OCI-LY7 (cell line): ENCODE measurements at regions not wholly inside any gene's neighbourhood (a gene's known extent, or its start where the extent isn't known, plus 50 kb on each side); places are given as distances from the start of the nearest gene placed in this dataset.

Source experiments
- BruUV-seq: library from RNA; stranded (reverse); fragments of 400-500 nt; replicated peaks from 2 replicates; lab custom pipeline; 2021; lab: Mats Ljungman, UMichigan
- CTCF ChIA-PET: fragments of 300-600 bp; sonication (Branson Sonifier 250); formaldehyde crosslinking; loops from one replicate; lab custom pipeline; 2022; ENCODE audit warnings: antibody characterized with exemption; ENCODE audit not compliant: unreplicated experiment; lab: Charles Lee
- POLR2A ChIA-PET: fragments of 300-600 bp; sonication (Branson Sonifier 250); formaldehyde crosslinking; loops from one replicate; lab custom pipeline; 2022; ENCODE audit warnings: antibody characterized with exemption; lab: Charles Lee
- DNase-seq: peaks from one replicate; pipeline ENCODE4 v3.0.0-alpha.2; 2015; ENCODE audit warnings: low spot score
- H2AFZ ChIP-seq: fragments of 200-600 bp; sonication (generic), shearing (Covaris generic); 2 replicates; pipeline ENCODE4 v1.6.1; 2014; ENCODE audit warnings: mild to moderate bottlenecking, antibody characterized with exemption, low read length, moderate library complexity
- H3K27ac ChIP-seq: fragments of 200-600 bp; sonication (generic); 2 replicates; pipeline ENCODE4 v1.5.1; 2014; ENCODE audit warnings: mixed run types, low read depth, mild to moderate bottlenecking, moderate library complexity, low read length, inconsistent platforms; ENCODE audit not compliant: poor library complexity, severe bottlenecking
- H3K36me3 ChIP-seq: fragments of 200-600 bp; sonication (generic); 2 replicates; pipeline ENCODE4 v1.6.1; 2014; ENCODE audit warnings: mild to moderate bottlenecking, antibody characterized with exemption, low read length, moderate library complexity, mixed read lengths; ENCODE audit not compliant: insufficient read depth
- H3K4me1 ChIP-seq: fragments of 200-600 bp; sonication (generic); 2 replicates; pipeline ENCODE4 v1.5.1; 2014; ENCODE audit warnings: mild to moderate bottlenecking, low read length; ENCODE audit not compliant: insufficient read depth, poor library complexity, severe bottlenecking
- H3K4me2 ChIP-seq: fragments of 200-600 bp; sonication (generic); 2 replicates; pipeline ENCODE4 v1.6.1; 2014; ENCODE audit warnings: mild to moderate bottlenecking, low read length
- H3K4me3 ChIP-seq: fragments of 200-600 bp; sonication (generic); 2 replicates; pipeline ENCODE4 v1.5.1; 2014; ENCODE audit warnings: mild to moderate bottlenecking, low read depth, low read length; ENCODE audit not compliant: poor library complexity, severe bottlenecking
- H3K79me2 ChIP-seq: fragments of 200-600 bp; sonication (generic); 2 replicates; pipeline ENCODE4 v1.6.1; 2016; ENCODE audit warnings: low read depth, mild to moderate bottlenecking, low read length, moderate library complexity, mixed read lengths; ENCODE audit not compliant: insufficient read depth
- H3K9me2 ChIP-seq: fragments of 200-600 bp; sonication (generic); 2 replicates; pipeline ENCODE4 v1.6.1; 2016; ENCODE audit warnings: mild to moderate bottlenecking, low read length, mixed read lengths; ENCODE audit not compliant: insufficient read depth
- H3K9me3 ChIP-seq: fragments of 200-600 bp; sonication (generic); 2 replicates; pipeline ENCODE4 v1.6.1; 2014; ENCODE audit warnings: mild to moderate bottlenecking, mixed run types, low read length, mixed read lengths
- H4K20me1 ChIP-seq: fragments of 200-600 bp; sonication (generic); 2 replicates; pipeline ENCODE4 v1.6.1; 2014; ENCODE audit warnings: mild to moderate bottlenecking, antibody characterized with exemption, low read length, moderate library complexity, mixed read lengths; ENCODE audit not compliant: insufficient read depth
- CTCF ChIP-seq: fragments of 200-600 bp; sonication (generic); conservative IDR thresholded peaks from 2 replicates; pipeline ENCODE4 v1.5.1; 2014; ENCODE audit warnings: mild to moderate bottlenecking, antibody characterized with exemption, low read length, moderate library complexity, mixed read lengths
- EZH2phosphoT487 ChIP-seq: fragments of 200-600 bp; sonication (generic); IDR thresholded peaks from 2 replicates; pipeline ENCODE4 v1.6.1; 2018; ENCODE audit warnings: low read depth, borderline replicate concordance, mild to moderate bottlenecking, mixed run types, antibody characterized with exemption, low read length, moderate library complexity, mixed read lengths
- intact Hi-C: fragments of 100-400 bp; cut with micrococcal nuclease; formaldehyde crosslinking; loops from one replicate; pipeline ENCODE4 v1.10.0; 2022; ENCODE audit not compliant: unreplicated experiment

- H2AFZ ChIP-seq, result no peak overlapping the region
- no peaks in the 10 kb centered on the region for H4K20me1 ChIP-seq
- H3K4me2 ChIP-seq, result no peak overlapping the region
- DNase-seq, result no peak
- H3K9me2 ChIP-seq, result no peaks in the 10 kb centered on the region
- TF ChIP-seq CTCF (no peak), EZH2phosphoT487 (no peak)
- H3K79me2 ChIP-seq, result no peaks in the 10 kb centered on the region
- ChIA-PET CTCF (no interaction called here), POLR2A (interaction anchor here (0.7 to 1.6 kb wide), 3 partner anchors 13 to 117 kb away, joined by 3 to 4 read pairs (median 4); no protein-coding TSS in a partner anchor)
- H3K4me1 ChIP-seq, result peaks cover 7% of the 10 kb centered on the region
- no peak overlapping the region for H3K4me3 ChIP-seq
- no peak overlapping the region for H3K27ac ChIP-seq
- no peaks in the 10 kb centered on the region for H3K36me3 ChIP-seq
- H3K9me3 ChIP-seq, result peaks cover 12% of the 10 kb centered on the region; the same call in 1 of the 2 replicates
- intact Hi-C loops, result no loop called here
- BruUV-seq, result no TSS peak
Measured at GRCh38 chr2:64760128-64760527, 106.4 kb upstream of the SERTAD2 start.

- H3K9me3 ChIP-seq, result no peaks in the 10 kb centered on the region
- peaks cover 18% of the 10 kb centered on the region for H3K4me1 ChIP-seq
- no TSS peak for BruUV-seq
- H3K9me2 ChIP-seq, result no peaks in the 10 kb centered on the region
- no peak for DNase-seq
- CTCF ChIA-PET, result no interaction called here
- H3K79me2 ChIP-seq, result no peaks in the 10 kb centered on the region
- no peak overlapping the region for H3K4me3 ChIP-seq
- no peaks in the 10 kb centered on the region for H3K36me3 ChIP-seq
- H3K4me2 ChIP-seq, result no peak overlapping the region
- intact Hi-C loops, result no loop called here
- no peak for TF ChIP-seq EZH2phosphoT487
- TF ChIP-seq CTCF, result no peak
- H2AFZ ChIP-seq, result no peak overlapping the region
- H3K27ac ChIP-seq, result no peak overlapping the region
- POLR2A ChIA-PET, result interaction anchor here (1.1 to 1.7 kb wide), 2 partner anchors 11 kb away, joined by 3 to 8 read pairs; no protein-coding TSS in a partner anchor
- no peaks in the 10 kb centered on the region for H4K20me1 ChIP-seq
Measured at GRCh38 chr2:64762301-64762997, 108.7 kb upstream of the SERTAD2 start.

- Histone ChIP-seq H3K4me3 (no peak overlapping the region), H2AFZ (no peak overlapping the region), H3K4me2 (no peak overlapping the region), H3K36me3 (no peaks in the 10 kb centered on the region), H3K9me3 (no peaks in the 10 kb centered on the region), H3K27ac (no peak overlapping the region), H3K79me2 (no peaks in the 10 kb centered on the region), H3K9me2 (no peaks in the 10 kb centered on the region), H3K4me1 (peaks cover 20% of the 10 kb centered on the region), H4K20me1 (no peaks in the 10 kb centered on the region)
- no peak for TF ChIP-seq EZH2phosphoT487
- no peak for TF ChIP-seq CTCF
- intact Hi-C loops, result no loop called here
- ChIA-PET CTCF (no interaction called here), POLR2A (interaction anchor here (1.7 to 2.0 kb wide), 2 partner anchors 12 to 15 kb away, joined by 7 to 13 read pairs; no protein-coding TSS in a partner anchor)
- DNase-seq, result no peak
- BruUV-seq, result no TSS peak
Measured at GRCh38 chr2:64763126-64763525, 109.4 kb upstream of the SERTAD2 start.
